ENCODE measurements at regions not wholly inside any gene's neighbourhood (a gene's known extent, or its start where the extent isn't known, plus 50 kb on each side); places are given as distances from the start of the nearest gene placed in this dataset.

DNA sequence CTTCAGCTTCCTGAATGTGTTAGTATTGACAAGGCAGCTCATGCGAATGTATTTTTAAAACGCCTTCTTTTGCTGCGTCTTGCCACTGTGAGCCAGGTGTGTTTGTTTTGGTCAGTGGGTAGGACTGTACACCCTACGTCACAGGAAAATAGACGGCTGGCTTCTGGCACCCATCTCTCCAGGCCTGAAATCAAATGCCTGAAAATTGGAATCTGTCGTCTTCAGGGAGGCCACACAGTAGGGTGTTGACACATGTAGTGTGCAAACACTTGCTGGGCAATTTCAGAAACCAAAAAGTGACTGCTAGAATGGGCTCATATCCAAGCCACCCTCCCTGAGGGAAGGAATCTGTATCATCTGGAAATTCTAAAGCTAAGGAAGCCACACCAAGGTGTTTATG, 209.3 kb downstream of the TTC8 start:
- 91 to 95% (median 92%) methylated on average over 6 of the region's 6 CpGs for WGBS, 3 donors

GRCh38 chr14:89036371-89036770, 211.9 kb downstream of the TTC8 start:
- Histone ChIP-seq H3K36me3 (no peaks in the 10 kb centered on the region), H3K27me3 (no peaks in the 10 kb centered on the region), H3K4me1 (ENCODE audit: insufficient read depth) (no peaks in the 10 kb centered on the region), H3K27ac (no peak overlapping the region), H3K4me3 (no peak overlapping the region), H3K9me3 (no peaks in the 10 kb centered on the region)
- 82 to 93% (median 93%) methylated on average over 3 of the region's 3 CpGs for WGBS, 3 donors
- DNase-seq: no peak
- TF ChIP-seq EP300 (IDR thresholded peaks at IDR 0.05): no peak
- TF ChIP-seq POLR2A (IDR thresholded peaks at IDR 0.05): no peak
- no peak for TF ChIP-seq CTCF (IDR thresholded peaks at IDR 0.05)
- intact Hi-C loops (cut with DNase I): loop anchor here in 2 of 4 donors (10.0 kb wide), 2 partner anchors 388 to 878 kb away; no protein-coding TSS in a partner anchor

More for the DNA sequence above, 209.3 kb downstream of the TTC8 start:
- H3K27ac ChIP-seq: no peak overlapping the region
- H3K9me3 ChIP-seq: no peaks in the 10 kb centered on the region
- intact Hi-C loops (cut with DNase I): loop anchor here in 3 of 4 donors (2.0 to 10.0 kb wide), 4 partner anchors 391 to 881 kb away; no protein-coding TSS in a partner anchor
- no peaks in the 10 kb centered on the region for H3K4me1 ChIP-seq (ENCODE audit: insufficient read depth)
- no peaks in the 10 kb centered on the region for H3K36me3 ChIP-seq
- H3K4me3 ChIP-seq: no peak overlapping the region
- DNase-seq: no peak
- H3K27me3 ChIP-seq: no peaks in the 10 kb centered on the region
- TF ChIP-seq EP300 (IDR thresholded peaks at IDR 0.05) (no peak), CTCF (IDR thresholded peaks at IDR 0.05) (no peak), POLR2A (IDR thresholded peaks at IDR 0.05) (no peak)

DNA sequence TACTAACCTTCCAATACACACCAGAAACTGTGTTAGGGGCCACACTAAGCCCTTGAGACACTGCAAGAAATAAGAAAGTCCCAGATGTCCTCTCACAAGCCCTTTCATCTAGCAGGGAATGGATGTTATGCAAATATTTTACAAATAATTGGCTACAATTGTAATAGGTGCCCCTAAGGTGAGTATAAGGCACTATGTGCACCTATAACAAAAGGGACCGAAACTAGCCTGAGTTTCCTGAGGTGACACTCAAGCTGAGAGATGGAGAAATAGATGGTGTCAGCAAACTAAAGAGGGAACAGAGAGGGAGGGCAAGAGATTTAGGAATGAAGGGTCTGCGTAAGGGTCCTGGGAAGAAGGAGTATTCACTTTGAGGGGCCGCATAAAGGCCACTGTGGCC, 212.6 kb downstream of the TTC8 start:
- no peak overlapping the region for H3K4me3 ChIP-seq
- TF ChIP-seq EP300 (IDR thresholded peaks at IDR 0.05): no peak
- TF ChIP-seq CTCF (IDR thresholded peaks at IDR 0.05): no peak
- no peak for TF ChIP-seq POLR2A (IDR thresholded peaks at IDR 0.05)
- H3K36me3 ChIP-seq: no peaks in the 10 kb centered on the region
- H3K4me1 ChIP-seq (ENCODE audit: insufficient read depth): peaks cover 2% of the 10 kb centered on the region
- H3K9me3 ChIP-seq: no peaks in the 10 kb centered on the region
- no peaks in the 10 kb centered on the region for H3K27me3 ChIP-seq
- DNase-seq: no peak
- intact Hi-C loops (cut with DNase I): loop anchor here in 2 of 4 donors (10.0 kb wide), 2 partner anchors 388 to 878 kb away; no protein-coding TSS in a partner anchor
- WGBS, 3 donors: 97 to 99% (median 99%) methylated on average over 3 of the region's 3 CpGs
- H3K27ac ChIP-seq: no peak overlapping the region

GRCh38 chr14:89040080-89040459, 215.6 kb downstream of the TTC8 start:
- Histone ChIP-seq H3K4me3 (peak overlapping the region; percentile 41), H3K9me3 (no peaks in the 10 kb centered on the region), H3K27ac (peak overlapping the region; percentile 78 to 79), H3K36me3 (no peaks in the 10 kb centered on the region), H3K4me1 (ENCODE audit: insufficient read depth) (peaks cover 2% of the 10 kb centered on the region), H3K27me3 (no peaks in the 10 kb centered on the region)
- no peak for DNase-seq
- WGBS, 3 donors: 33 to 38% (median 36%) methylated on average over 6 of the region's 6 CpGs
- intact Hi-C loops (cut with DNase I): loop anchor here in 1 of 4 donors (5.0 kb wide), 2 partner anchors 202 to 377 kb away; partner anchors contain the start of gene FOXN3
- TF ChIP-seq CTCF (IDR thresholded peaks at IDR 0.05) (no peak), POLR2A (IDR thresholded peaks at IDR 0.05) (no peak), EP300 (IDR thresholded peaks at IDR 0.05) (no peak)

All from ovary (tissue), 7 donors.